Nephron progenitor cell (in vitro differentiated cells): ENCODE measurements at regions not wholly inside any gene's neighbourhood (a gene's known extent, or its start where the extent isn't known, plus 50 kb on each side); places are given as distances from the start of the nearest gene placed in this dataset.
"Not testable (repeated sequence)": the region's sequence is repeated elsewhere in the genome, so short reads cannot be mapped to it uniquely, and the experiment has no call there.

Experiments
- DNase-seq: peaks from one replicate; pipeline ENCODE4 v3.0.0; 2021
- H3K27ac Mint-ChIP-seq: 2 replicates; pipeline ENCODE4 v1.8.0; 2021; ENCODE audit warnings: mild to moderate bottlenecking, moderate library complexity, mixed read lengths
- H3K27me3 Mint-ChIP-seq: 2 replicates; pipeline ENCODE4 v1.8.0; 2021; ENCODE audit warnings: mild to moderate bottlenecking, low read depth, mixed read lengths; ENCODE audit not compliant: poor library complexity
- H3K36me3 Mint-ChIP-seq: 2 replicates; pipeline ENCODE4 v1.8.0; 2021; ENCODE audit warnings: low read depth, mixed read lengths
- H3K4me1 Mint-ChIP-seq: 2 replicates; pipeline ENCODE4 v1.8.0; 2021; ENCODE audit warnings: mixed read lengths
- H3K4me3 Mint-ChIP-seq: 2 replicates; pipeline ENCODE4 v1.8.0; 2021; ENCODE audit warnings: mild to moderate bottlenecking, moderate library complexity, mixed read lengths
- H3K9me3 Mint-ChIP-seq: 2 replicates; pipeline ENCODE4 v1.8.0; 2021; ENCODE audit warnings: mild to moderate bottlenecking, moderate library complexity, mixed read lengths
- CTCF ChIP-seq: fragments of 200-600 bp; sonication (generic); IDR thresholded peaks from 2 replicates; pipeline ENCODE4 v1.5.0; 2021; ENCODE audit warnings: antibody characterized with exemption

DNA sequence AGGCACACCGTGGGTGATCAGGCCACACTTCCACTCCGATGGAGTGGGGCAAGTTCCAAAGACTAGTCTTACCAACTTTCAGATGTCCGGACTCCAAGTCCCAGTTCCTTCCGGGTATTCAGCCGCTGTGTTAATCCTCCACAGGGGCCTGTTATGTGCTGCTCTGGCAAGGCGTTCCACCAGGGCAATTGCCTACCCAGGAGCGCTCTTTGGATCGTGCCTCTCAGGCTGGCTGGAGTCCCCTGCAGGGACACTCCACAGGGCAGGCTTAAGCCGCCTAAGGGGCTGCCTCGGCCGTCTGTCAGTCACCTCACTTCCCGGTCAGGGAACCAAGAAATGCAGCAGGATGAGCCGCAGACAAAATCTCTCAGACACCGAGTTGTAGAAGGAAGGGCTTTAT, 118.7 kb upstream of the CCNG1 start:
- Mint-ChIP-seq H3K27ac (no peak overlapping the region), H3K36me3 (no peaks in the 10 kb centered on the region)
- DNase-seq = no peak

GRCh38 chr5:163321511-163321910, 115.9 kb upstream of the CCNG1 start:
- no peak overlapping the region for H3K4me3 Mint-ChIP-seq

More for the DNA sequence above, 118.7 kb upstream of the CCNG1 start:
- Mint-ChIP-seq H3K4me1 (no peaks in the 10 kb centered on the region), H3K27me3 (no peaks in the 10 kb centered on the region), H3K9me3 (peaks cover 4% of the 10 kb centered on the region), H3K4me3 (no peak overlapping the region)
- TF ChIP-seq CTCF = no peak

DNA sequence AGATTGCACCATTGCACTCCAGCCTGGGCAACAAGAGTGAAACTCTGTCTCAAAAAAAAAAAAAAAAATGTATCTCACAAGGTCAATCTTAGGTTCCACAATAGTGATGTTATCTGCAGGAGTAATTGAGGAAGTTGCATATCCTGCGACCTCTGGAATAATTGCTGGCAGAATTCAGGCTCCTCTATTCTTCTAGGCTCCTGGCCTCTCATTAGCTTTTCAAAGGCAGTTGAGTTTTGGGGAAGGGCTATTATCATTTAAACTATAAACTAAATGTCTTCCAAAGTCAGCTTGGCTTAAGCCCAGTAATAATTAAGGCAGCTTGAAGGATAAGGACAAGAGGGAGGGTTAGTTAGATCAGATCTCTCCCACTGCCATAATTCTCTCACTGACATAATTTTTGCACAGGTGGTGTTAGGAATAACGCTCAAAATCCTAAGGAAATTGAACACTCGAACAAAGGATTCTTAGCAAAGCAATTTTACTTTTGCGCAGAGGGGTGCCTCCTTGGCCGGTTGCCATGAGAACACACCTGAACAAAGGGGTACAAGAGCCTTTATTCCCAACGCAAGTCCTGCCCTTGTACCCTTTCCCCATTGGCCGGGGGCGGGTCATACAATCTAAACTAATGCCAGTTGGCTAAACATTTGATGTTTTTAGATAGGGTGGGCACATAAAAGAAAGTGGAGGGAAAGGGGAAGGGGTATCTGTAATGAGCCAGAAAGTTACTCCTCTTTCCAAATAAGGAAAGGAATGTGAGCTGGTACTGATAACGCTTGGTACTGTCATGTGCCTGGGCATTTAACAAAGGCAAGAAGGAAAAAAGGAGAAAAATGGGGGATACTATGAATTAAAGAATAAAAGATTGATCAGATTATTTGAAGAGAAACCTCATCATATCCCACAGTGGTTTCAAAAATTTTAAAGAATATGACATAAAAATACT, 106.4 kb upstream of the CCNG1 start:
- Mint-ChIP-seq H3K27me3 (no peaks in the 10 kb centered on the region), H3K4me1 (no peaks in the 10 kb centered on the region), H3K27ac (no peak overlapping the region), H3K4me3 (no peak overlapping the region), H3K9me3 (peaks cover 23% of the 10 kb centered on the region), H3K36me3 (no peaks in the 10 kb centered on the region)
- no peak for DNase-seq
- no peak for TF ChIP-seq CTCF

More at GRCh38 chr5:163321511-163321910, 115.9 kb upstream of the CCNG1 start:
- DNase-seq = no peak
- TF ChIP-seq CTCF = no peak
- Mint-ChIP-seq H3K27me3 (no peaks in the 10 kb centered on the region), H3K36me3 (no peaks in the 10 kb centered on the region), H3K9me3 (peaks cover 4% of the 10 kb centered on the region), H3K4me1 (no peaks in the 10 kb centered on the region), H3K27ac (no peak overlapping the region)

DNA sequence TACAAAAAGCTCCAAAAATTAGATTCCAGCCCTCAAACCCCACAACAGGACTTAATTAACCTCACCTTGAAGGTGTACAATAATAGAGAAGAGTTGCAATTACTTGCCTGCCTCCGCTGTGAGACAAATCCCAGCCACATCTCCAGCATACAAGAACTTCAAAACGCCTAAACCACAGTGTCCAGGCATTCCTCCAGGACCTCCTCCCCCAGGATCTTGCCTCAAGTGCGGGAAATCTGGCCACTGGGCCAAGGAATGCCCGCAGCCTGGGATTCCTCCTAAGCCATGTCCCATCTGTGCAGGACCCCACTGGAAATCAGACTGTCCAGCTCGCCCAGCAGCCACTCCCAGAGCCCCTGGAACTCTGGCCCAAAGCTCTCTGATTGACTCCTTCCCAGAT, 101.3 kb upstream of the CCNG1 start:
- not testable (repeated sequence) for H3K36me3 Mint-ChIP-seq, H3K27ac Mint-ChIP-seq, DNase-seq, H3K27me3 Mint-ChIP-seq, H3K4me3 Mint-ChIP-seq, H3K4me1 Mint-ChIP-seq
- H3K9me3 Mint-ChIP-seq = peaks cover 23% of the 10 kb centered on the region

DNA sequence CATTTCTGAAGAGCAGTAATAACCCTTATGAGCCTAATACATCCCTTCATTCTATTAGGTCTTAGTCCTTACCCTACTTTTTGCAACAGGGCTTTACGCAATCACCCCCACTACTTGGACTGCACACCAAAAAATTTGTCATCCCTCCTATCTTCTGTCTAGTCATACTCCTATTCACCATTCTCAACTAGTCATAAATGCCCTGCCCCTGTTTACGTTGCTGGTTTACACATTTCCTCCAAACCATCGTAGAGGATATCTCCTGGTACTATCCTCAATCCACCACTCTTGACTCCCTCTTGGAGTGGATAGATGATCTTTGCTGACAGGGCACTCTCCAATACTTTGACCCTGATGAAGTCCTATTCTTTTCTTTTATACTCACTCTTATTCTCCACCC, 98.2 kb upstream of the CCNG1 start:
- no peak for TF ChIP-seq CTCF
- H3K9me3 Mint-ChIP-seq = peaks cover 16% of the 10 kb centered on the region
- no peaks in the 10 kb centered on the region for H3K36me3 Mint-ChIP-seq
- H3K27me3 Mint-ChIP-seq = no peaks in the 10 kb centered on the region
- H3K4me3 Mint-ChIP-seq = no peak overlapping the region
- H3K27ac Mint-ChIP-seq = no peak overlapping the region
- no peaks in the 10 kb centered on the region for H3K4me1 Mint-ChIP-seq
- DNase-seq = no peak

- DNase-seq, H3K4me1 Mint-ChIP-seq, H3K27ac Mint-ChIP-seq, H3K36me3 Mint-ChIP-seq, H3K9me3 Mint-ChIP-seq, H3K4me3 Mint-ChIP-seq, H3K27me3 Mint-ChIP-seq: not testable (repeated sequence)
These were observed 97.0 kb upstream of the CCNG1 start for GRCh38 chr5:163340378-163340777.

GRCh38 chr5:163342306-163342705, 95.1 kb upstream of the CCNG1 start:
- H3K4me1 Mint-ChIP-seq = no peaks in the 10 kb centered on the region
- H3K27me3 Mint-ChIP-seq = no peaks in the 10 kb centered on the region
- no peaks in the 10 kb centered on the region for H3K36me3 Mint-ChIP-seq
- H3K27ac Mint-ChIP-seq = no peak overlapping the region
- TF ChIP-seq CTCF = no peak
- H3K9me3 Mint-ChIP-seq = no peaks in the 10 kb centered on the region
- DNase-seq = no peak
- H3K4me3 Mint-ChIP-seq = no peak overlapping the region
